AG10803 (cell line): ENCODE measurements at regions not wholly inside any gene's neighbourhood (a gene's known extent, or its start where the extent isn't known, plus 50 kb on each side); places are given as distances from the start of the nearest gene placed in this dataset.

Experiments
- DNase-seq: peaks from one replicate; pipeline ENCODE4 v3.0.0; 2010; ENCODE audit warnings: low read depth
- H3K4me3 ChIP-seq: 2 replicates; pipeline ENCODE4 v1.5.1; 2011; ENCODE audit warnings: mild to moderate bottlenecking, low read length, control low read depth
- TF ChIP-seq, protein P1 (sequence below): conservative IDR thresholded peaks from 2 replicates; pipeline ENCODE4 v1.5.1; 2011; ENCODE audit warnings: mild to moderate bottlenecking, low read length, control low read depth, inconsistent platforms

DNA sequence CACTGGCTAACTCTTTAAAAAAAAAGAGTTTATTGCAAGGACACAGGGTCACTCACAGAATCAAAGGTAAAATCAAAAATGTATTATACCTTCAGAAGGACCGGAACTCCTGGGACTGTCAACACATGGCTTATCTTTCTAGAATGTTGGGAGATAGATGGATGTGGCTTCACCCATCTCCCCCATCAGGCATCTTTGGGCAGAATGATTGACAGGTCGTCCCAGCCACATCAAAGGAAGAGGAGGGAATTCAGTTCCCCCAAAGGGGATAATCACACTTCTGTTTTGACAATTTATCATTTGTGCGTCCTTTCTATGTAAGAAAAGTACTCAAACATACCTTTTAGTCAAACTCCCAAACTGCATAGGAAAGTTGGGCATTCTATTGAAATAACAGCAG lies 228.6 kb upstream of the CDH5 start:
- no peak for DNase-seq
- TF ChIP-seq, protein P1, sequence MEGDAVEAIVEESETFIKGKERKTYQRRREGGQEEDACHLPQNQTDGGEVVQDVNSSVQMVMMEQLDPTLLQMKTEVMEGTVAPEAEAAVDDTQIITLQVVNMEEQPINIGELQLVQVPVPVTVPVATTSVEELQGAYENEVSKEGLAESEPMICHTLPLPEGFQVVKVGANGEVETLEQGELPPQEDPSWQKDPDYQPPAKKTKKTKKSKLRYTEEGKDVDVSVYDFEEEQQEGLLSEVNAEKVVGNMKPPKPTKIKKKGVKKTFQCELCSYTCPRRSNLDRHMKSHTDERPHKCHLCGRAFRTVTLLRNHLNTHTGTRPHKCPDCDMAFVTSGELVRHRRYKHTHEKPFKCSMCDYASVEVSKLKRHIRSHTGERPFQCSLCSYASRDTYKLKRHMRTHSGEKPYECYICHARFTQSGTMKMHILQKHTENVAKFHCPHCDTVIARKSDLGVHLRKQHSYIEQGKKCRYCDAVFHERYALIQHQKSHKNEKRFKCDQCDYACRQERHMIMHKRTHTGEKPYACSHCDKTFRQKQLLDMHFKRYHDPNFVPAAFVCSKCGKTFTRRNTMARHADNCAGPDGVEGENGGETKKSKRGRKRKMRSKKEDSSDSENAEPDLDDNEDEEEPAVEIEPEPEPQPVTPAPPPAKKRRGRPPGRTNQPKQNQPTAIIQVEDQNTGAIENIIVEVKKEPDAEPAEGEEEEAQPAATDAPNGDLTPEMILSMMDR = no peak
- H3K4me3 ChIP-seq = no peak overlapping the region

DNA sequence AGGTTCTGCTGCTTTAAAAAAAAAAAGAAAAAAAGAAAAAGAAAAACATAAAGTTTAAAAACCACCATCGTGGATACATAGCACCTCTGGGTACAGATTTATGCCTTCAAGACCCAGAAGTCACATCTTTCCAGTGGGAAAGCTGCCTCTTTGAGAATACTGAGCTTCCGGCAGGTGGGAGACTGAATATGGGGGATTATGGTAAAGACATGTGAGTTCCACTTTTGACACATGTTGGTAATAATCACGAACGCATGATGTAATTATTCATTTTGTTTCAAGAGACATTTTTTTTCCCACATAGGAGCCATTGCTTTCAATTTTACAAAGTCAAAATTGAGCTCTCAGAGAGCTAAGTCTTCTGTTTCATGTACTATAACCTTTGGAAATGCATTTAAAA lies 229.7 kb upstream of the CDH5 start:
- TF ChIP-seq, protein P1 = no peak
- H3K4me3 ChIP-seq = no peak overlapping the region
- no peak for DNase-seq

DNA sequence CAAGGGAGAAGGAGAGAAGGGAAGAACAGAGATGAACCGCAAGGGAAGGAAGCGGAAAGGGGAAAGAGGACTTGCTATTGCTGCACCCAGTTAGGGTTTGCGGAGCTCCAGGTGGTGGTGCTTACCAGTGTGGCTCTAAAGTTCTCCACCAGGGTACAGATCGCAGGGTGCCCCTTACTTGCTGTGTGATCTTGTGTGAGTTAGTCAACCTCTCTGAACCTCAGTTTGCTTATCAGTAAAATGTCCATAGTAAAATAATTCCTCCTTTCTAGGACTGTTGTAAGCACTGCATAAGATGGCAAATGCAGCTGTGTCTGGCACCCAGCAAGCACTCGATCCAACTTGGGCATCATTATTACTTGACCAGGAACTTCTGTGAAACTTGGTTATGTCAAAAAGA lies 230.7 kb upstream of the CDH5 start:
- TF ChIP-seq, protein P1 = no peak
- H3K4me3 ChIP-seq = no peak overlapping the region
- DNase-seq = no peak

DNA sequence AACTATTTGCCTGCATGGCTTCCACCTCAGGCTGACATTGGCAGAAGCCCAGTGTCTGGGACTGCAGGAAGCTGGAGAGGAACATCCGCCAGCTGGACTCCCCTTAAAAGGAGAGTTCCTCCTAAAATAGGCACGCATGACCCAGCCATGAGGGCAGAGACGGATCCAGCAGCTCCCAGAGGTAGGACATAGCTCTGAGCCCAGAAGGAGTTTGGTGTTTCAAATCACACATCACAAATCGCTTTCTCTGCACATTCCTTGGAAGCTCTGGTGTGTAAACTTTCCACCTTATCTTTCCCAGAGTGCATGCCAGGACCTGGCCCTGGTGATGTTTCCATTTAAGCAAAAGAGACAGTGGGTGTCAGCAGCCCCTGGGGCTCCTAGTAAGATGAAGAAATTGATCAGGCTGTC lies 231.1 kb upstream of the CDH5 start:
- DNase-seq = peak; percentile 51
- TF ChIP-seq, protein P1 = no peak

DNA sequence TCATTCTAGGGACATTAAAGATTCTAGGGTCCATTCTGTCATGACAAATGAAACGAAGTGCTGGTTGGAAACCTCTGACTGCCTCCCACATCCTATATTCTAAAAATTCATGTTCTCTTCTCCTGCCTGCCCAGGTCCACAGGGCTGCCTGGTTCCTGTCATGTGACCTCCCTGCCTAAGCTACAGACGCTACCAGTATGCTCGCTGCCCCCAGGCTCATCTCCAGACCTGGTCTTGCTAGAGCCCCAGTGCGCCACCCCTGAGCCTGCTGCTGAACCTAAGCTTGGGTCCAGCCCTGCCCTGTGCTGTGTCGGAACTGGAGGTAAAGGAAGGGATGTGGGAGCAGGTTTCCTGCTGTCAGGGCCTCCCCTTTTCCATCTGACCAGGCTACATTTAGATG lies 231.6 kb upstream of the CDH5 start:
- H3K4me3 ChIP-seq = no peak overlapping the region
- DNase-seq = no peak
- TF ChIP-seq, protein P1 = no peak

More for the DNA sequence above, 231.1 kb upstream of the CDH5 start:
- no peak overlapping the region for H3K4me3 ChIP-seq

DNA sequence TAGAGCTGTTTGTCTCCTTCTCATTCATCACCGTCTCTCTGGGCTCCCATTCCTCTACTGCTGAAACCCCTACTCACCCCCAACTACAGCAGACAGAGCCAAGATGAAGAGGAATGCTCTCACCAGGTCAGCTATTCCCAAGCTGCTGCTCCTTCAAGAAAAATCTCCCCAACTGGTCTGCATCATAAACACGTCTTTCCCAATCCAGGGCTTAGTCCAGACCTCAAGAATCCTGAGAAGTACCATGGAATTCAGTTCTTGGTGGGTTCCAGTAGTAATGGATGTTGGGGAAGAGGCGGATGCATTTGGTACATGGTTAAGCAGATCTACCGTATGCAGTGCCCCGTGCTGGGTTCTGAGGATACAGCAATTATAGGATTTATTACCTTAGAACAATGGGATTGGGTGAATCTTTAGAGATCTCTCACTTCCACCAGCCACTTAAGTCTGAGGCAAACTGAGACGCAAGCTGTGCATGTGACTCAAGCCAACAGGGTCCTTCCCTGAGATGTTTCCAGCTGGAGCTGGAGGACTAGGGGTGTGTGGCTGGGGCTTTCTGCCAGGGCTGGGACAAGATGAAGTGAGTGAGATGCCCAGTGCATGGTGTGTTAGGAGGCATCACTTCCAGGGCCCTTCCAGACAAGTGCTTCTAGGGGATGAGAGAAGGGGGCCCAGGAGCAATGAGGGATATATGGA lies 232.7 kb upstream of the CDH5 start:
- DNase-seq = peak; percentile 88
- TF ChIP-seq, protein P1 = no peak
- H3K4me3 ChIP-seq = no peak overlapping the region

DNA sequence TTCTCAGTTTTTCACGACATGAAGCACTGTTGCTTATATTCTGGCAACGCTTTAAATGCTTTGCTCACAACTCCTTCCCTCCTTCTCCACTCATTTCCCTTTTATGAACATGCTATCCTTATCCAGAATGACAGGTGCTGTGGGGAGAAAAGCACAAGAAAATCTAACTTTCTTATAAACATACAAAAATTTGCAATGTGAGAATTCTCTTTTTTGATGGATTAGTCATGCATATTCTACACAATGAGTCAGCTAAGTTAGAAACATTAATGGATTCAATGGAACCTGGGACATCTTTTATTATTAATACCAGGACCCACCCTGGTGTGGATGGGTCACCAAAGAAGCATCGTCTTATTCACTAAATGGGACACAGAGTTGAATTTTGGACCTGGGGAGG lies 234.6 kb upstream of the CDH5 start:
- H3K4me3 ChIP-seq = no peak overlapping the region
- DNase-seq = peak; percentile 40
- TF ChIP-seq, protein P1 = no peak
